Cardiac fibroblast (primary cell): ENCODE measurements at regions not wholly inside any gene's neighbourhood (a gene's known extent, or its start where the extent isn't known, plus 50 kb on each side); places are given as distances from the start of the nearest gene placed in this dataset.
A peak's percentile ranks its signal among the peaks of the same experiment; 100 is the strongest.

Experiments used
- DNase-seq, 2 donors: peaks; one replicate each; pipeline versions ENCODE4 v3.0.0 to v3.0.0-alpha.2; 2010; ENCODE audit warnings: low read depth in 2 of 2
- H3K4me3 ChIP-seq, 2 donors: replicated peaks in 1 of 2; 1 replicate in 1 of 2; 2 replicates in 1 of 2; pipeline ENCODE4 v1.5.1; 2011; ENCODE audit warnings: low read depth in 2 of 2, low read length in 2 of 2, mild to moderate bottlenecking in 2 of 2, moderate library complexity in 1 of 2
- TF ChIP-seq, protein P1 (sequence below): IDR thresholded peaks from one replicate; pipeline ENCODE4 v1.5.1; 2011; ENCODE audit warnings: low read depth, mild to moderate bottlenecking, low read length, inconsistent platforms

DNA sequence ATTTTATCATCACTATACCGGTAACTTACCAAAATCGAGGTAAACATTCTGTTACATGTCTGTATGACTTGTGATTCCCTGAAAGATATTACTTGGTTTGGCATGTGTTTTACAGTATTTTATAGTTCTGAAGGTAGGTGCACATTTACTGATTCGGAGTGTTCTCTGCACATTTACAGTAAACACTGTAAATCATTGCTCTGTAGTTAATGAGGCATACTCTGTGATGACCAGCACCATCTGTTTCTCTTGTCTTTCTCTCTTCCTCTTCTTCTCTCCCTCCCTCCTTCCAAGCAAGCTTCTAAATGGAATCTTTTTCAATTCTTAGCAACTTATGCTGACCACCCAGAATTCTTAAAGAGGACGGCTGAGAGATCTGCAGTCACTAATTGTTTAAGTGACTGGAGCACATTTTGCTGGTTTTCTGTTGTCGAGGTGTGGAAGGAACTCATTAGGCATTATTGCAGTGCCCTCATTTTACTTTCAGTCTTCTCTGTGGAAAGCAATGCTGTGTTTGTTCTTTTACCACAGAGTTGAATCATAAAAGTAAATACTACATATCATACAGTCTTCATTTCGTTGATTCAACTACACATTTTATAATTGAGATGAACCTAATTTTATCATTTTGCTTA is 126.5 kb downstream of the UTRN start:
- DNase-seq: peak in 1 of 2 donors; percentile 34
- TF ChIP-seq, protein P1, sequence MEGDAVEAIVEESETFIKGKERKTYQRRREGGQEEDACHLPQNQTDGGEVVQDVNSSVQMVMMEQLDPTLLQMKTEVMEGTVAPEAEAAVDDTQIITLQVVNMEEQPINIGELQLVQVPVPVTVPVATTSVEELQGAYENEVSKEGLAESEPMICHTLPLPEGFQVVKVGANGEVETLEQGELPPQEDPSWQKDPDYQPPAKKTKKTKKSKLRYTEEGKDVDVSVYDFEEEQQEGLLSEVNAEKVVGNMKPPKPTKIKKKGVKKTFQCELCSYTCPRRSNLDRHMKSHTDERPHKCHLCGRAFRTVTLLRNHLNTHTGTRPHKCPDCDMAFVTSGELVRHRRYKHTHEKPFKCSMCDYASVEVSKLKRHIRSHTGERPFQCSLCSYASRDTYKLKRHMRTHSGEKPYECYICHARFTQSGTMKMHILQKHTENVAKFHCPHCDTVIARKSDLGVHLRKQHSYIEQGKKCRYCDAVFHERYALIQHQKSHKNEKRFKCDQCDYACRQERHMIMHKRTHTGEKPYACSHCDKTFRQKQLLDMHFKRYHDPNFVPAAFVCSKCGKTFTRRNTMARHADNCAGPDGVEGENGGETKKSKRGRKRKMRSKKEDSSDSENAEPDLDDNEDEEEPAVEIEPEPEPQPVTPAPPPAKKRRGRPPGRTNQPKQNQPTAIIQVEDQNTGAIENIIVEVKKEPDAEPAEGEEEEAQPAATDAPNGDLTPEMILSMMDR: no peak
- H3K4me3 ChIP-seq: no peak overlapping the region

DNA sequence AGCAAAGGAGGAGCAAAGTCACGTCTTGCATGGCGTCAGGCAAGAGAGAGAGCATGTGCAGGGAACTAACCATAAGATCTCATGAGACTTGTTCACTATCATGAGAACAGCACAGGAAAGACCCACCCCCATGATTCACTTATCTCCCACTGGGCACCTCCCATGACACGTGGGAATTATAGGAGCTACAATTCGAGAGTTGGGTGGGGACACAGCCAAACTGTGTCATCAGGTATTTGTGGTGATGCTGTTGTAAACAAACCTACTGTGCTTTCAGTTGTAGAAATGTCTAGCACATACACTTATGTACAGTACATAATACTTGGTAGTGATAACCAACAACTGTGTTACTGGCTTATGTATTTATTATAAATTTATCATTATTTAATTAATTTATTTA is 128.3 kb downstream of the UTRN start:
- TF ChIP-seq, protein P1: no peak
- DNase-seq: peak in 1 of 2 donors; percentile 81
- H3K4me3 ChIP-seq: no peak overlapping the region

DNA sequence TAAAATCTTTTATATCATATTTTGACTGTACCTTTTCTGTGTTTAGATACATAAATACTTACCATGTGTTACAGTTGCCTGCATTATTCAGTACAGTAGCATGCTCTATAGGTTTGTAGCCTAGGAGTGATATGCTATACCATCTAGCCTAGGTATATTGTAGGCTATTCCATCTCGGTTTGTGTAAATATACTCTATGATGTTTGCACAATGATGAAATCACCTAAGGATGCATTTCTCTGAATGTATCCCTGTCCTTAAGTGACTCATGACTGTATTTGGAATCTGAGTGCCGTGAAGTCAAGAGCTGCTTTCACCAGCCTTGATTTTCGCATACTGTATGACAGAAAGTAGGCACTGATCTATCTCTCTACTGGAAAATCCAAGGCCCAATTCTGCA is 129.9 kb downstream of the UTRN start:
- H3K4me3 ChIP-seq: no peak overlapping the region
- TF ChIP-seq, protein P1: no peak
- DNase-seq: peak; percentile 64 to 91

DNA sequence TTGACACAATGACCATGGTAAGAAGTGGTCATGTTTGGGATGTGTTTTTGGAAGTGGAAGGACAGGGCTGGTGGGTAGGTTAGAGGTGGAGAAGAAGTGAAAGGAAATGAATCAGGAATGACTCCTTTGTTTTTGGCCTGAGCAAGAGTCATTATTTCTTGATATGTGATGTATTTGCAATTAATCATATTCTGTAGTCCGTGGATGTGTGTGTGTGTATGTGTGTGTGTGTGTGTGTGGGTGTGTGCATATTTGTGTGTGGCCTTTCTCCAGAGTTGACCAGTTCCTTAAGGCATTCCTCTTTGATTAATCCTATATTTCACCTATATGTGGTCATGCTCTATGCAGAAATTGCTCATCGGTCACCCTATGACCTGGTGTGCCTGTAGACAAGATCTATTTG is 130.7 kb downstream of the UTRN start:
- TF ChIP-seq, protein P1: no peak
- DNase-seq: peak; percentile 63 to 93
- no peak overlapping the region for H3K4me3 ChIP-seq

DNA sequence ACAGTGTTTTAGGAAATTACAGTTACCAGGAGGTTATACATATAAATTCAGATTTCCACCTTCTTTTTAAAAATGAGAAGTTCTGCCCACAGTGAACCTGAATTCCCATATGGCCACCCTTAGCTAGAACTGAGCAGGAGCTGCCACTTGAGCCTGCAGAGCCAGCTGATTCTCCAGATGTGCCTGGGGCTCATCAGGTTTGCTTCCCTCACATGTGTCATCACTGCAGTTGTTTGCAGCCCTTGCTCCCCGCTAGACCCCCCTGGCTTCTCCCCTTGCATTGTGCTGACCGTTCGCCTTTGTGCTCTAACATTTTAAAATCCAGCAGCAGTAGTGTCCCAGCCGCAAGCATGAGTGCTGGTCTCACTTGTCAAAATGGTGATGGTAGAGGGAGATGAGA is 131.1 kb downstream of the UTRN start:
- no peak for DNase-seq
- TF ChIP-seq, protein P1: no peak
- no peak overlapping the region for H3K4me3 ChIP-seq

DNA sequence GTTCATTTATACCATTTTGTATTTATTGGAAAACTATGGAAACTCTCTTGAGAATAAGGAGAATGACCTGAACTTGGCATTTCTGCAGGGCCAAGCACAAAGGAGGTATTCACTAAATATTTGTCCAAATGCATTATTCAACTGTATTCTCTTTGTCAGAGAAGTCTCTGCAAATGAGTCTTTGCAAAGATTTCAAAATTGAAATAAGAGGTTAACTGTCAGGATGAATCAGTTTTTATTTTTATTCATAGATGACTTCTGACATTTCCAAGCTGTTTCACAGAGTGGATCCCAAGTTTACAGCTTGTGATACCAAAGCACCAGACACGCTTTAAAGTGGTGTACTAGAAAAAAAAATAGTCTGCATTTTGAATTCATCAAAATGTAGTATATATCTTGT is 131.6 kb downstream of the UTRN start:
- peak in 1 of 2 donors; percentile 45 for DNase-seq
- no peak overlapping the region for H3K4me3 ChIP-seq
- TF ChIP-seq, protein P1: no peak

DNA sequence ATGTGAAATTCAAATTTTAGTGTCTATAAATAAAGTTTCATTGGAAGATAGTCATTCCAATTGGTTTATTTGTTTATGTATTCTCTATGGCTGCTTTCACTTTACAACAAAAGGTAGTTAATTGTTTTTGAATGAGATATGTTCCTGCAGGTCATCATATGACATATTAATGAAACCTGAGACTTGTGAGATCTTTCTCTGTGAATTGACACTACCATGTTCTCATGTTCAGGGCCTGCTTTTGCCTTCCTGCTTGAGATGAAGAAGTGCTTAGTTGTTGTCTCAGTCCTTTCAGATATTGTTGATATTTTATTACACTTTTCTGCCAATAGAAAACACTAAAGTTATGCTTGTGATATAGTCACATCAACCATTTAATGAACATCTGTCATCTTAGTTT is 132.5 kb downstream of the UTRN start:
- no peak overlapping the region for H3K4me3 ChIP-seq
- TF ChIP-seq, protein P1: no peak
- DNase-seq: peak; percentile 16 to 34
